Colonic mucosa (tissue), 4 donors: ENCODE measurements at regions not wholly inside any gene's neighbourhood (a gene's known extent, or its start where the extent isn't known, plus 50 kb on each side); places are given as distances from the start of the nearest gene placed in this dataset.

Experiments used
- DNase-seq: peaks from one replicate; pipeline ENCODE4 v3.0.0-alpha.2; 2020
- H3K27ac ChIP-seq: fragments of 200-600 bp; one replicate; pipeline ENCODE4 v1.8.0; 2021
- H3K27me3 ChIP-seq: fragments of 200-600 bp; one replicate; pipeline ENCODE4 v1.8.0; 2021
- H3K36me3 ChIP-seq: fragments of 200-600 bp; one replicate; pipeline ENCODE4 v1.8.0; 2021
- H3K4me1 ChIP-seq: fragments of 200-600 bp; one replicate; pipeline ENCODE4 v1.8.0; 2021; ENCODE audit warnings: mild to moderate bottlenecking
- H3K4me3 ChIP-seq: fragments of 200-600 bp; one replicate; pipeline ENCODE4 v1.8.0; 2021
- H3K9ac ChIP-seq, 2 donors: one replicate each; pipeline ENCODE4 v1.7.0; 2013; ENCODE audit warnings: control low read depth in 2 of 2, low read depth in 2 of 2, low read length in 2 of 2
- H3K9me3 ChIP-seq: fragments of 200-600 bp; one replicate; pipeline ENCODE4 v1.8.0; 2021
- CTCF ChIP-seq: fragments of 200-600 bp; IDR thresholded peaks from one replicate; pipeline ENCODE4 v1.8.0; 2022; ENCODE audit warnings: antibody characterized with exemption, mild to moderate bottlenecking
- intact Hi-C: fragments of 100-400 bp; cut with DNase I; formaldehyde crosslinking; loops from one replicate; pipeline ENCODE4 v1.14.1; 2022
- donor health status: healthy.
- donor health status: DM: no; HTN: no; CAD: no.
- donor health status: DM: no; HTN: no; CAD: no.

DNA sequence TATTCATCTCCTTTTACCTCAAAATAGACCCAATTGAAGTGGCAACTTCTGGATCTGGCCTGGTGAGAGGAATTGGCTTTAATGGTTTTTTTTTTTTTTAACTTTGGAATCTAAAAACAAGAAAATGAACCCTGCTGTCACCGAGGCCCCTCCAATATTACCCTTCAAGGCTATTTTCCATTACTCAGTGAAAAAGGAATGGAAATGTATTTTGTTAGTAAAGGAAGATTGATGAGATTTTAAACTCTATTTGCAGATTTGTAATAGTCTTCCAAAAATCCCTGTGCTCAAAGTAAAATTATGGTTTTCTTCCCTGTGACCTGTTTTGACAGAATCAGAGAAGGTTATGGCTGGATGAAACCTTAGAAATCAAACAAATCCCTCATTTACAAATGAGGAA lies 102.9 kb downstream of the TMEM170B start:
- Histone ChIP-seq H3K27me3 (no peaks in the 10 kb centered on the region), H3K36me3 (no peaks in the 10 kb centered on the region), H3K4me3 (no peak overlapping the region), H3K9me3 (no peaks in the 10 kb centered on the region), H3K27ac (no peak overlapping the region), H3K9ac (no peak overlapping the region), H3K4me1 (no peaks in the 10 kb centered on the region)
- intact Hi-C loops, result no loop called here
- TF ChIP-seq CTCF, result no peak
- DNase-seq, result no peak

DNA sequence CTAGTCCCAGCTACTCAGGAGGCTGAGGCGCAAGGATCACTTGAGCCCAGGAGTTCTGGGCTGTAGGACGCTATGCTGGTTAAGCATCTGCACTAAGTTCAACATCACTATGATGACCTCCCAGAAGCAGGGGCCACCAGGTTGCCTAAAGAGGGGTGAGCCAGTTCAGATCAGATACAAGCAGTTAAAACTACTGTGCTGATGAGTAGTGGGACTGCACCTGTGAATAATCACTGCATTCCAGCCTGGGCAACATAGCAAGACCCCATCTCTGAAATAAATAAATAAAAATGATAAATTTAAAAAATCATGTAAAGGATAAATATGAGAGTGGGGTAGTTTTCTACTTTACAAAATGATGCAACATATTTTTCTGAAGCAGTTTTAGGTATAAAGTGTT lies 106.5 kb downstream of the TMEM170B start:
- TF ChIP-seq CTCF, result no peak
- Histone ChIP-seq H3K9ac (no peak overlapping the region), H3K27me3 (no peaks in the 10 kb centered on the region), H3K4me3 (no peak overlapping the region), H3K9me3 (no peaks in the 10 kb centered on the region), H3K4me1 (no peaks in the 10 kb centered on the region), H3K27ac (no peak overlapping the region), H3K36me3 (no peaks in the 10 kb centered on the region)
- intact Hi-C loops, result no loop called here
- DNase-seq, result no peak

DNA sequence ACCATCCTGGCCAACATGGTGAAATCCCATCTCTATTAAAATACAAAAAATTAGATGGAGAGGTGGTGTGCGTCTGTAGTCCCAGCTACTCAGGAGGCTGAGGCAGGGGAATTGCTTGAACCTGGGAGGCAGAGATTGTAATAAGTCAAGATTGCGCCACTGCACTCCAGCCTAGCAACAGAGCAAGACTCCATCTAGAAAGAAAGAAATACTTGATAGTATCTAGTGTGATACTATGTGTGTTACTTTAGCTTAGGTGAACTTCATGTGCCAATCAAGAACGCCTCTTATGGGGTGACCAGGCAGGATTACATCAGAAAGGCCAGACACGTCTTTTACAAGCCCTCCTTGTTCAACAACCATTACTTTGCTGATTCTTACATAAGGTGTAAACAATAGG lies 107.1 kb downstream of the TMEM170B start:
- intact Hi-C loops, result no loop called here
- Histone ChIP-seq H3K27me3 (no peaks in the 10 kb centered on the region), H3K27ac (no peak overlapping the region), H3K9ac (no peak overlapping the region), H3K4me3 (no peak overlapping the region), H3K4me1 (no peaks in the 10 kb centered on the region), H3K36me3 (no peaks in the 10 kb centered on the region), H3K9me3 (no peaks in the 10 kb centered on the region)
- no peak for DNase-seq
- no peak for TF ChIP-seq CTCF

DNA sequence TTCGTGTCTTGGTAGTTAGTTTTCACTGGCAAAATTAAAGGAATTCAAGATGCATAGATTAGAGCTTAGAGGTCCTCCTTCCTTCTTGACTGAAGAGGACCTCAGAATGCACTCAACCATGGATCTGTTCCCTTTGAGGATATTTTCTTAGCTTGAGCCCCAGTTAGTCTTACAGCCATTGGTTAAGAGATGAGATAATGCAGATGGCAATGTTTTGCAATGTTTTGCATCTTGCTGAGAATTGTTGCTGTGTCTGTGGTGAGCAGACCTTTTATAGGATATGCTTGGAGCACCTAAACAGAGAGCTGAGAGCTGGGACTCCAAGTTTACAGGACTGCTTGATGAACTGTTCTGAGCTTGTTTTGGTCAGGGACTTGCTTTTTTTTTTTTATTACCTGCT lies 107.5 kb downstream of the TMEM170B start:
- DNase-seq, result no peak
- TF ChIP-seq CTCF, result no peak
- Histone ChIP-seq H3K4me3 (no peak overlapping the region), H3K27ac (no peak overlapping the region), H3K36me3 (no peaks in the 10 kb centered on the region), H3K27me3 (no peaks in the 10 kb centered on the region), H3K9ac (no peak overlapping the region), H3K4me1 (no peaks in the 10 kb centered on the region), H3K9me3 (no peaks in the 10 kb centered on the region)
- intact Hi-C loops, result no loop called here

DNA sequence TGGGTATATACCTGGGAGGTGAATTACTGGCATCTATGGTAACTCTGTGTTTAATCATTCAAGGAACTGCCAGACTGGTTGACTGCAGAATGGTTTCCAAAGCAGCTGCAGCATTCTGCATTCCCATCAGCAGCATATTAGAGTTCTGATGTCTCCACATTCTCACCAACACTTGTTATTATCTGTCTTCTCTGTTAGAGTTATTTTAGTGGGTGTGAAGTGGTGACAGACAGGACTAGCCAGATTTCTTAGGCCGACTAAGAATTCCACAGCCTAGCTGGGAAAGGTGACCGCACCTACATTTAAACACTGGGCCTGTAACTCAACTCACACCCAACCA lies 110.9 kb downstream of the TMEM170B start:
- no peak overlapping the region for H3K27ac ChIP-seq
- no peak overlapping the region for H3K9ac ChIP-seq
- intact Hi-C loops, result no loop called here
- H3K9me3 ChIP-seq, result no peaks in the 10 kb centered on the region
- no peak overlapping the region for H3K4me3 ChIP-seq
- no peaks in the 10 kb centered on the region for H3K4me1 ChIP-seq
- no peaks in the 10 kb centered on the region for H3K27me3 ChIP-seq
- H3K36me3 ChIP-seq, result no peaks in the 10 kb centered on the region
- TF ChIP-seq CTCF, result no peak
- no peak for DNase-seq

GRCh38 chr6:11648889-11649288 lies 111.3 kb downstream of the TMEM170B start:
- DNase-seq, result no peak
- no peak overlapping the region for H3K27ac ChIP-seq
- H3K27me3 ChIP-seq, result no peaks in the 10 kb centered on the region
- no peaks in the 10 kb centered on the region for H3K4me1 ChIP-seq
- intact Hi-C loops, result no loop called here
- no peak overlapping the region for H3K9ac ChIP-seq
- no peak for TF ChIP-seq CTCF
- no peaks in the 10 kb centered on the region for H3K36me3 ChIP-seq
- no peaks in the 10 kb centered on the region for H3K9me3 ChIP-seq
- no peak overlapping the region for H3K4me3 ChIP-seq
